GM13976 (cell line): ENCODE measurements at regions not wholly inside any gene's neighbourhood (a gene's known extent, or its start where the extent isn't known, plus 50 kb on each side); places are given as distances from the start of the nearest gene placed in this dataset.

Source experiments
- DNase-seq: peaks from one replicate; pipeline ENCODE4 v3.0.0; 2012; ENCODE audit warnings: low spot score
- CTCF ChIP-seq: IDR thresholded peaks from 2 replicates; pipeline ENCODE4 v1.5.1; 2012; ENCODE audit warnings: borderline replicate concordance, mild to moderate bottlenecking; ENCODE audit not compliant: insufficient read depth; ENCODE audit errors: extremely low read depth, missing control alignments, control extremely low read depth
- in situ Hi-C: fragments of 300-500 bp; cut with MboI; formaldehyde crosslinking; loops from one replicate; pipeline ENCODE4 v1.12.0; 2022; ENCODE audit warnings: low sequenced_read_pairs, mixed read lengths, inconsistent platforms; ENCODE audit not compliant: unreplicated experiment

GRCh38 chr21:43274022-43274945 is 105.5 kb downstream of the CRYAA start:
- no peak for TF ChIP-seq CTCF
- in situ Hi-C loops = no loop called here
- DNase-seq = no peak

- no peak for DNase-seq
- TF ChIP-seq CTCF = no peak
- in situ Hi-C loops = no loop called here
Observed at GRCh38 chr21:43273708-43274021, 104.9 kb downstream of the CRYAA start.

- in situ Hi-C loops = no loop called here
- no peak for TF ChIP-seq CTCF
- no peak for DNase-seq
Observed at GRCh38 chr21:43273016-43273707, 104.4 kb downstream of the CRYAA start.

GRCh38 chr21:43272591-43272990 is 103.8 kb downstream of the CRYAA start:
- in situ Hi-C loops = no loop called here
- no peak for DNase-seq
- no peak for TF ChIP-seq CTCF

- TF ChIP-seq CTCF = no peak
- in situ Hi-C loops = no loop called here
- DNase-seq = no peak
Observed at GRCh38 chr21:43271452-43272020, 102.7 kb downstream of the CRYAA start.

GRCh38 chr21:43270800-43271301 is 102.0 kb downstream of the CRYAA start:
- no peak for TF ChIP-seq CTCF
- no peak for DNase-seq
- in situ Hi-C loops = no loop called here
